ENCODE measurements at regions not wholly inside any gene's neighbourhood (a gene's known extent, or its start where the extent isn't known, plus 50 kb on each side); places are given as distances from the start of the nearest gene placed in this dataset.

DNA sequence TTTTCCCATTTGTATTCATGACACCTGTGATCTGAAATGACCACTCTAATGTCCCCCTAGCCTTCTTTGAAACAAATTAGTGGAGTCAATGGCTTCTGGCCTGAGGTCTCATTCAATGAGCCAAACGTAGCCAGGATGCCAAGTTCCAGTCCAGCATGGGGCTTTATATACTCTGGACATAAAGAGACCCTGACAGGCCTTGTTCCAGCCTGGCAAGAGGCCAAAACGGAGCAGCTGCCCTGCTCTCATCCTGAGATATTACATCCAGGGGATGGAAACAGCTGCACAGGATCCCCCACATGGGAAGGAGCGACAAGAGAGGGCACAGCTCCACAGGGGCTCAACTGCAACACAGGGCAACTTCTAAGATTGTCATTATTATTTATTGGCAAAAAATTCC is 437.8 kb downstream of the CDH26 start:
- Histone ChIP-seq H3K9me3 (ENCODE audit: control insufficient read depth in 4 of 4, insufficient read depth in 3 of 4, low read length in 3 of 4) (peaks cover 0 to 5% (median 3%) of the 10 kb centered on the region in 4 donors), H3K27me3 (ENCODE audit: control insufficient read depth in 3 of 3, insufficient read depth in 3 of 3, low read length in 2 of 3) (peaks cover 0 to 1% (median 0%) of the 10 kb centered on the region in 3 donors), H3K9ac (ENCODE audit: insufficient read depth in 1 of 2, low read length in 2 of 2) (no peak overlapping the region), H3K4me1 (ENCODE audit: control insufficient read depth in 5 of 5, insufficient read depth in 5 of 5, low read length in 5 of 5) (no peaks in the 10 kb centered on the region), H3K36me3 (ENCODE audit: control insufficient read depth in 4 of 4, insufficient read depth in 4 of 4, low read length in 4 of 4) (no peaks in the 10 kb centered on the region), H3K4me3 (no peak overlapping the region), H3K27ac (ENCODE audit: low read depth in 1 of 2, low read length in 1 of 2) (no peak overlapping the region)
- no peak for TF ChIP-seq CTCF (IDR thresholded peaks at IDR 0.05; ENCODE audit: control extremely low read depth, extremely low read depth)
- peak; percentile 42 to 55 (median 46) for DNase-seq
- no peak for ATAC-seq (ENCODE audit: insufficient read depth, low FRiP score)
- WGBS, 2 donors = 51 to 67% methylated on average over 3 of the region's 3 CpGs

- H3K4me1 ChIP-seq (ENCODE audit: control insufficient read depth in 5 of 5, insufficient read depth in 5 of 5, low read length in 5 of 5) = no peaks in the 10 kb centered on the region
- no peaks in the 10 kb centered on the region for H3K36me3 ChIP-seq (ENCODE audit: control insufficient read depth in 4 of 4, insufficient read depth in 4 of 4, low read length in 4 of 4)
- 96 to 100% methylated on average over 1 of the region's 1 CpG for WGBS, 2 donors
- H3K9ac ChIP-seq (ENCODE audit: insufficient read depth in 1 of 2, low read length in 2 of 2) = no peak overlapping the region
- TF ChIP-seq CTCF (IDR thresholded peaks at IDR 0.05; ENCODE audit: control extremely low read depth, extremely low read depth) = no peak
- DNase-seq (no peak), ATAC-seq (ENCODE audit: insufficient read depth, low FRiP score) (no peak)
- peaks cover 0 to 5% (median 3%) of the 10 kb centered on the region in 4 donors for H3K9me3 ChIP-seq (ENCODE audit: control insufficient read depth in 4 of 4, insufficient read depth in 3 of 4, low read length in 3 of 4)
- H3K4me3 ChIP-seq = no peak overlapping the region
- H3K27me3 ChIP-seq (ENCODE audit: control insufficient read depth in 3 of 3, insufficient read depth in 3 of 3, low read length in 2 of 3) = no peaks in the 10 kb centered on the region
- H3K27ac ChIP-seq (ENCODE audit: low read depth in 1 of 2, low read length in 1 of 2) = no peak overlapping the region
Measured at GRCh38 chr20:60400567-60400966, 442.3 kb downstream of the CDH26 start.

DNA sequence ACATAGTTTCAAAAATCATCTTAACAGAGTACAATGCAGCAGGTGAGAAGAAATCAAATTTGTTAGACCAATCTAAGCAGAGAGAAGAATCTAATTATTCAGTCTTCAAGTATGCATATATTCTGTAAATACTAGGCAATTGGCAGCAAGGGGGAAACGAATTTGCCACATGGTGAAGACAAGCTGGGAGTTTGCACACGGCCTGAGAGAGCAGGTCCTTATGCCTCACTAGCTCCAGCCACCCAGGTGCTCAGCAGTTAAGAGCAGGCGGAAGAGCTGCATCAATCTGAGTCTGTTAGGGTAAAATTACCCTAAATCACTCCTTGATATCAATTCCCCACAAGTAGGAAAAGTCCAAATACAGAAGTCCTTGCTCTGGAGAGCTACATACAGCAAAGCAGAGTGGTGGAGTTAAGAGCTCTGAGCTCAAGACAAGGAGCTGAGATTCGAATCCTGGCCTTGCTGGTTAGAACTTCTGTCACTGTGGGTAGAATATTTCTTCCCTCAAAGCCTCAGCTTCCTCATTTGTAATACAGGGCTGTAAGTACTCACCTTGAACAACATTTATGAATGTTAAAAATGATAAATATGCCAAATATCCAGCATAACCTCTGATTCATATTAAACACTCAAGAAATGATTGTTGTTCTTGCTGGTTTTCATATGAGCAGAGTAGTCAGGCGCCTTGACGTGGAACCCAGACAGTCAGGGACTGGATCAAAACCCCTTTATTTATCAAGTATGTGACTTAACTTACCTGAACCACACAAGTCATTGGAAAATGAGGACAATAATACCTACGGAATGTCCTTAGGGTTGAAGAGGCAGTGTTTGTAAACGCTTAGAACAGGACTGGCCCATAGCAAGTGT is 444.2 kb downstream of the CDH26 start:
- Histone ChIP-seq H3K36me3 (ENCODE audit: control insufficient read depth in 4 of 4, insufficient read depth in 4 of 4, low read length in 4 of 4) (no peaks in the 10 kb centered on the region), H3K27ac (ENCODE audit: low read depth in 1 of 2, low read length in 1 of 2) (no peak overlapping the region), H3K9ac (ENCODE audit: insufficient read depth in 1 of 2, low read length in 2 of 2) (no peak overlapping the region), H3K9me3 (ENCODE audit: control insufficient read depth in 4 of 4, insufficient read depth in 3 of 4, low read length in 3 of 4) (peaks cover 0 to 5% (median 3%) of the 10 kb centered on the region in 4 donors), H3K4me3 (no peak overlapping the region), H3K4me1 (ENCODE audit: control insufficient read depth in 5 of 5, insufficient read depth in 5 of 5, low read length in 5 of 5) (no peaks in the 10 kb centered on the region), H3K27me3 (ENCODE audit: control insufficient read depth in 3 of 3, insufficient read depth in 3 of 3, low read length in 2 of 3) (no peaks in the 10 kb centered on the region)
- 64 to 78% methylated on average over 8 of the region's 8 CpGs for WGBS, 2 donors
- no peak for ATAC-seq (ENCODE audit: insufficient read depth, low FRiP score)
- DNase-seq = no peak
- TF ChIP-seq CTCF (IDR thresholded peaks at IDR 0.05; ENCODE audit: control extremely low read depth, extremely low read depth) = no peak

Measured in lung (tissue), 11 donors.